GM21381 (cell line): ENCODE measurements at regions not wholly inside any gene's neighbourhood (a gene's known extent, or its start where the extent isn't known, plus 50 kb on each side); places are given as distances from the start of the nearest gene placed in this dataset.

Source experiments
- ATAC-seq: cut with Tn5 transposase; IDR thresholded peaks from one replicate; pipeline ENCODE4 v1.9.1; 2021; ENCODE audit warnings: mild to moderate bottlenecking, moderate library complexity; ENCODE audit not compliant: unreplicated experiment

DNA sequence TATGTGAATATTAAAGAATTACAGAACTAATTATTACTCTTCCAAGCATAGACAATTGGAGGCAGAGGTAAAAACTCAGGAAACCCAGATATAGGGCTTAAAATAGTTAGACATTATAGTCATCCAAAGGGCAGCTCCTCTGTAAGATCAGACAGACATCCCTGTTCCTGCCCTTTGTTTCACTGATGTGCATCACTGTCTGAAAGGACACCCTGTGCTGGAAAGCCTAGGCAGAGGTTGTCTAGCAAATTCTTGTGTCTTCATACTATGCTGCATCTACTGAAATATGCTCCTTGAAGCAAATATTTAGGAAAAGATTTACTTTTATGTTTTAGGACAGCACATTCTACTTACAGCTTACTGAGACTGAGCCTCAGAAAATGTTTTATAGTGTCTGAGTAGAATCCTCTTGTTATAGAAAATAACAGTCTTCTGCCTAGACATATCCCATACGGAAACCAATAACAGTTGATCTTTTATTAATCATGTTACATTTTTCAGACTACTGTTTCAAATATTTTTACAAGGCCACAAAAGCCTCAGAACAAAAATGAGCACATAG lies 977.3 kb upstream of the CDH2 start:
- no peak for ATAC-seq

DNA sequence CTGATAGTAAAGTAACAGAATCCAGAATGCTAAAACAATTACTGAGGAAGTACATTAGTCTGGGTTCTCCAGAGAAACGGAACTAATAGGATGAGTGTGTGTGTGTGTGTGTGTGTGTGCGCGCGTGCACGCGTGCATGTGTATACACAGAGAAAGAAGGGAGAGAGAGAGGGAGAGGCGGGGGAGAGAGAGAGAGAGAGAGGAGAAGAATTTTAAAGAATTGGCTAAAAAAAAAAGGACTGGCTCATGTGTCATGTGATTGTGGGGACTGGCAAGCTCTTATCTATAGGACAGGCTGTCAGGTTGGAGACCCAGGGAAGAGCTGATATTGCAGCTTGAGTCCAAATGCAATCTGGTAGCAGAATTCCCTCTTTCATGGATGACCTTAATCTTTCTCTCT lies 976.2 kb upstream of the CDH2 start:
- ATAC-seq: no peak

DNA sequence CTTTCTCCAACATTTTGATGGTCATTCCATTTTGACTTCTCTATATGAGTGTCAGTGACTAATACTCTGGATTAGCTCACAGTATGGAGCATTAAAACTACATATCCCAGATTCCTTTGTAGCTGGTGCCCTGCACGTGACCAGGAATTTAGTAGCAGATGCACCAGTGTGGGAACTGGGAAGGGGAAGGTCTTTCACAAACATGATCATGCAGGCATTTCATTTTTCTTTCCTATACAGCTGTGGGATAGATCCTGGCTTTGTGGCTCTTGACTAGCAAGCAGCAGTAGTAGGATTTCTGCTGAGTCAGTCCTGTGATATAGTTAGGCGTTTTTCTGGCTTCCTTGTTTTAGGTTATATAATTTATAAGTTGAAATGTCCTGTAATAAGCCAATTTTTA lies 971.0 kb upstream of the CDH2 start:
- ATAC-seq: no peak

DNA sequence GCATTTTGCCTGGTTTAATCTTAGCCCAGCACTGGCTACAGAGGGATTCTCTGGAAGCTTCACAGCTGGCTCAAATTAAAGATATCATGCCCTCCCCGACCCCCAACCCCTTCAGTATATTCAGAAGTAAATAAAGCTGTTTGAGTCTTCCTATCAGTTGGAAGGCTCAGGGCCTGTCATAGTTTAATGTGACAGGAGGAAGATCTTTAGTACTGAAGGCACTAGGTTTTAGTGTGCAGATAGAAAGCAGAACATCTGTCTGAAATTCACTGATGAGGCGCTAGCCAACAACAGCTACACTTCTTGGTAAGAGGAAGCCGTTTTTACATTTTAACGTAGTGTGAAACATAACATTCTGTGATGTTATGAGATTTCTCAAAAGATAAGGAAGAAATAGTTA lies 969.1 kb upstream of the CDH2 start:
- no peak for ATAC-seq

DNA sequence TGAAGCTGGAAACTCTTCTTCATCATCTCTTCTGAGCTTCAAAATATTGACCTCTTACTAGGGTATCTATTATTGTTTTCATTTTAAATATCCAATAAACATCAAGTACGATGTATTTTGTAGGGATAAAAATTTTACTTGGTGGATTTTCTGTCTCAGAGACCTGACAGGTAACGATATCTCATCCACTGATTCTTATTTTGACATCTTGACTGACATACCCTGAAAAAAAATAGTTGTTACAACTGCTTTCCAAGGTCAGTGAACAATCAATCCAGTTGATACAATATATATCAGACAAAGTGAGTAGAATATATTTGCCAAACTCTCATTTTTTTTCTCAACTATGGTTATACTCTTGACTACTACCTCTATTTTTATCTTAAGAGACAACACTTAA lies 963.7 kb upstream of the CDH2 start:
- ATAC-seq: no peak

DNA sequence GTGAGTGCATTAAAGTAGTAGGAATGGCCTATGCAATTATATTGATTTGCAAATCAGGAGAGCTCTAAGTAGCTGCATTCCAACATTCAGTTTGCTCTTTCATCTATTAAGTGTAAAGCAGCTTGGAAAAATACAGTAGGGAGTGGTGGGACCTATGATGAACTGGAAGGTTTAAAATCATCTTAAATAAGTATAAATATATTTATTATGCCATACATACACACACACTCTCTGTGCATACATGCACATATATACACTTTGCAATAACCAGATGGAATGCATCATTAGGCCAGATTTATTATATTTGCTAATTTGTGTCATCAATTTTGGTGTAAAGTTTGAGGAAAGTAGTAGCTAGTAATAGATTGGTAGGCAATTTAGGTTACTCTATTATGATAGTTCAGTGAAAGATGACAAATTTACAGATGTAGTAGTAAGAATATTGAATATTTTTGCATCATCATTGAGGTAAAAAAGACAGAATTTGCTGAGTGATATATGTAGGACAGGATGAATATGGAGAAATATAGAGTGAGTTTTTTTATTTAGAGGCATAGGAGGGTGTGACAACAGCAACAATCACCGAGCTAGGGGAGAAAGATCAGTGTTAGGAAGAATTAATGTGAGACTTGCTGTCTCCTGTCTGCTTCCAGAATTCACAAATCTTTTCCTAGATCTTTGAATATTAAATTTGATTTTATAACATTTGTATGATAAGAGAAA lies 961.0 kb upstream of the CDH2 start:
- ATAC-seq: no peak

DNA sequence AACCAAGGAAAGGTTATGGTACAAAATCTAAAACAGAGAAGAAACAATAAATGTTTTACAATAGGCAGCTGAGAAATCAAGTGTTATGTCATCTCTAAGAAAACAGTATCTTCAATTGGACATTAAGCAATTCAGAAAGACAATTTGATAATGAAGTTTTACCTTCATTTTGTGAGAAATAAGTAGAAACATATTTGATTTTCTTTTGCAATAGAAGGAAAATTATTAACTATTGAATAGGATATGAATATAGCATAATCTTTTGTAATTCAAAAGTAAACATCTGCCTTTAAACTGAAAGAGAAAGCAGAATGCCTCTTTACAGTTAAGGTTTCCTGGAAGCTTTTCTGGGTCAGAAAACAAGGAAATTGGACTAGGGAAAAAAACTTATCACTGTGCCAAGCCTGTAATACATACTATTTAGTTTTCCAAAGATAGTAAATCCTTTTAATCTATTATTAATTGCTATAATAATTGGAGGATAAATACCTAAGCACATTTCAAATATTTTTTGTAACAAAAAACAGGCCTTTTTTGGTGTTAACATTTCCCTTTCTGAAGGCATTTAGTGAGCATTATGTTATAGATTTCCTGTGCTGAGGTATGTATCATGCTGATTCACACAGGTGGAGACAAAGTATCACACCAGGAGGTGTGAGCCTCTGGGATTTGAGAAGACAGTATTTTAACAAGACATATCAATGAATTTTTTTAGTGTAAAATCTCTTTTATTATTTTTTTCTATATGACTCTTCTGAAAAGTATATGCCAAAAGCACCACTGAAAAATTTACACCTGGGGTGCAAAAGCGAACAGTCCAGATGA lies 947.0 kb upstream of the CDH2 start:
- ATAC-seq: no peak

DNA sequence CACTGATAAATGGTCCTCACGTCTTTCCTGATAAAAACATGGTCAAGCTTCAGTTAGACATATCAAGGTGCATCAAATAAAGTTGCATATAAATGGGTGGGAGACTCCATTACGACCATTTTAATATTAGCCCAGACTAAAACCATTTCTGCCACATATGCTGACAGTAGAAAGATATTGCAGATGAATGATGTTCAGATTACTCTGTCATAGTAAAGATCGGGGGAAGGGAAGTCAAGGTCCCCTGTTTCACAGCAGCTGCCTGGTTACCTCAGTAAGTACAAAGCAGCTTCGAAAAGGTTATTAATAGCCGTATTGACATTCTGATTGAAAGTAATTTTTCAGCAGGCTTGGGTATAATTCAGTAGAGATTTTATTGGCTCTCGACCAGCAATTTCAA lies 927.7 kb upstream of the CDH2 start:
- no peak for ATAC-seq

DNA sequence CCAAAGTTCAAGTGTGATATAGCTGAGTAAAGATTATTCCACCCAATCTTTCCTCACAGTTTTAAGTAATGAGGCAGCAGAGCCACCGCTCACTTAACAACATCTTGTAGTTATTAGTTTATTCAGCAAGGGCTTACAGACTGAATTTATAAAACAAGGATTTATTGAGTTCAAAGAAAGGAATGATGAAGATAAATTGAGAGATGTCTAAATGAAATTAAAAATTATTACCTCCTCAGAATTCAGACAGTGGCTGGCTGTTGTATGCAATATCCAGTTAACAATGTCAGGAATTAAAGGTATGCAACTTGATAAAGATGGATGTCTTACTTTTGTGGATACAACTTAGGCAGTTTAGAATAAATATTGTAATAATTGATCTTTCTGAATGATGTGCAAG lies 927.3 kb upstream of the CDH2 start:
- no peak for ATAC-seq

DNA sequence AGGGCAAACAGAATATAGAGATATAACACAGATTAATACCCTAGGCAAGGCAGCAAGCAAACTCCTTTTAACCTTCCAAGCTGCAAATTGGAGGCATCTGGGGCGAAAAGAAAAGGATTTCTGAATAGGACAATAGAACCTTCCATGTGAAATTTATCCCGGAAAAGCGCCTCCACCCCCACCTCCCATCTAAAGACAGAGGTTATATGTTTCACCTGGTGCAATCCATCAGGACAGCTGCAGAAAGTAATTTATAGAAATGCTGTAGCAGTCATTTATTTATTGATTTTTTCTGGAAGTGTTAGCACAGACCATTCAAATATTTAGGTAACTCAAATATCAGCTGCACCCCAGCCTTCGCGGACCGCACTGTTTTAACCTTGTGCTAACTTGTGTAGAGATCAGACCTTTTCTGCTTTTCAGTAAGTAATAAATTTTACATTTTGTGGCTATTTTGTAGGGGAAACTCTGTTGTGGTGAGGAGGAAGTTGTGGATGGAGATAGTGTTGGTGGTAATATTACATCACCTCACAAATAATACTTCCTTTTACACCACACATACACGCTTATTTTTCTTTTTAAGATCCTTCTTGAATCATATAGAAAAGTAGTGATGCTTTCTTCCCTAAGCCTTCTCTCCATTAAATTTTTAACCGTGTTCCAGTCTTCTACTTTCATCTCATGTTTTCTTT lies 919.3 kb upstream of the CDH2 start:
- ATAC-seq: no peak

DNA sequence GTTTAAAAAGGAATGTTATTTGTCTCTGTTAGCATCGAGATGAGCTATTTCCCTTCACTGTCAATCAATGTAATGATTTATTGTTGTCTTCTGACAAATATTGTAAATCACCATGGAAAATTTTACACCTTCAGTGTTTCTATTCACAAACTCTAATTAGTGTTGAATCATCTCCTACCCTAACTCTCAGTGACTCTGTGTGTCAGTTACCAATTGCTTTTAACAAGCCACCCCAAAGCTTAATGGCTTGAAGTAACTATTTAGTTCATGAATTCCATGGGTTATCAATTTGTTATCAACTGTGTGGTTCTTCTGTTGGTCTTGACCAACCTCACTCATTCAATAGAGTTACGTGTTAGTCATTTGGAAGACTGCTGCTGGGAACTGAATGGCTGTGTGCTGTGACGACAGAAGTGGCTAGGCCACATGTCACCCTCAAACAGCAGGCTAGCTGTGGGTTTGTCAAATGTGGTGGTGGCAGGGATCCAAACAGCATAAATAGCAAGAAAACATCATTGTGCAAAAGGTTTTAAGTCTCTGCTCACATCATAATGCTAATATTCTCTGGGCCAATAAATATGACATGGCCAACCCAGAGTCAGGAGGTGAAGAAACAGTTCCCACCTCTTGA lies 910.8 kb upstream of the CDH2 start:
- ATAC-seq: no peak

DNA sequence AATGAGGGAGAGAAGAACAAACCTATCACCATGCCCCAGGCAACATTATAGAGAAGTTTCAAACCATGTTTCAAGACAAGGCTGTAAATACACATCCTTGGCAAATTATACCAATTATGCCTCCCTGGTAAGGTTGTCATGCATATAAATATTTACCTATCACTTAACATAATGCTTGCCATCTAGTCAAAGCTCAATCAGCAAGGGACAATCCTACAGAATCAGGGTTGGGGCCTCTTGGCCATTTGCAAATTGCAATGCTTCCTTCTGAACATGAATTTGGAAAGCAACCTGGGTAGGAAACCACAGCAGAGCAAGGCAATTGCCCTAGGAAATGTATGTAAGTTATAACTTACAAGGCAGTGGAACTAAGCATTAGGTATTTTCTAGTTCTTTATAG lies 907.2 kb upstream of the CDH2 start:
- no peak for ATAC-seq

DNA sequence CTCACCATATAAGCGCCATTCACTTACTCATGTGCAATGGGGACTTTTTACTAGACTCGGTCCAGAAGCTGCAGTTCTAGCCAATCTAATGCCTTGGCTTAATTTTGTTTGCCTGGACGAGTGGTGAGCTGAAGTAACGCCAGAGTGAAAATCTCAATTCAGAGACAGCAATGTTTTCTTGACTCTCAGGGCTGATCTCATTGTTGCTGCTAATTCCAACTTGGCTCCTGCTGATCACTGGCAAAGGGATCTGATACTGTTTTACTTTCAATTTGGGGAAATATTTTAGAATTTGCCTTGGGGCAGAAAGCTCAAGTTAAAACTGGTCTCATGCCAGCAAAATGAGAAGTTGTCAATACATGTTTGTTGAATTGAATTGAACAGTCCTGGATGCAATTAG lies 906.6 kb upstream of the CDH2 start:
- ATAC-seq: no peak

DNA sequence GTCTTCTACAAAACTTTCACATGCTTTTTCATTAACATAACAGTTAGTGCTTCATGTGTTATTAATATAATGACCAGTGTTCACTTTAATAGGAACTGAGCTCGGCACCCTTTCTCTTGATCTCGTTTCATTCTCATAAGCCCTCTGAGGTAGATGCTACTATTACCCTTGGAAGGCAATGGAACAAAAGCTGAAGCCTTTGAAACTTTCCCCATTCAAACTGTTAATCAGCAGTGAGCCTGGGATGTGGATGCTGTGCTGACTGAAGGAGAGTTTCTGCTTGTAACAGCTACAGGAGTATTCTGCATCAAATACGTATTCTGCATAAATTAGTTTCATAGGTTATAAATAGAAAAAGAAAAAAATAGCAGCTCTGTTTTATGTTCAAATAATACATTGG lies 904.0 kb upstream of the CDH2 start:
- ATAC-seq: no peak

DNA sequence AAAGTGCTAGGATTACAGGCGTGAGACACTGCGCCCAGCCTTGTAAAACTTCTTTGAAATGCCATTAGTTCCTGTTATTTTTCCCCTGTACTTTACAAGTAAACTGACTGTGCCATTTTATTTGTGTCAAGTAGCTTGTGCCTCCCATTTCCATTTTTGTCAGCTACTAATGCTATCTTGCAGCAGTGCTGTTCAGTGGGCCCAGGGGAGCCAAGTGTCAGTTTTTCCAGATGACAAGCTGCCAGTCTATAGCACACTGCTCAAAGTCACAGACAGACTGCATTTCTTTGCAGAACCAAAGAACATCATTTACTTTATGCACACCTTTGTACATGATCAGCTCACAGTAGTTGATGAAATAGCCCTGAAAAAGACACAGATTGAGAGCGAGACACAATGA lies 901.3 kb upstream of the CDH2 start:
- no peak for ATAC-seq

DNA sequence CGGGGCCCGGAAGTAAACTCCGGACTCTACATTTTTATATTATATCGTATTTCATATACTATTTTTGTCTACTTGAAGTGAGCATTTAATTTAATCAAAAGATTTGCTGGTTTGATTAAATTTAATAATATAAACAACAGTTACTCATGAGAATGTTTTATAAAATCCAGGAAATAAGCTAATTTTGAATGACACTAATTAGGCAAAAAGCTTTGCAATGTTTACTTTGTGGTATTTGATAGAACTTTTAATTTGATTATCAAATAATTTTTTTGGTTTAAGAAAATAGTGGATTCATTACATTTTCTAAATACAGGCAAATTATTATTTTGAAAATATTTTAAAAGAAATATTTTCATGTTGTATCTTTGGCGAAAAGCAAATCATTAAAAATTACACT lies 900.4 kb upstream of the CDH2 start:
- no peak for ATAC-seq

DNA sequence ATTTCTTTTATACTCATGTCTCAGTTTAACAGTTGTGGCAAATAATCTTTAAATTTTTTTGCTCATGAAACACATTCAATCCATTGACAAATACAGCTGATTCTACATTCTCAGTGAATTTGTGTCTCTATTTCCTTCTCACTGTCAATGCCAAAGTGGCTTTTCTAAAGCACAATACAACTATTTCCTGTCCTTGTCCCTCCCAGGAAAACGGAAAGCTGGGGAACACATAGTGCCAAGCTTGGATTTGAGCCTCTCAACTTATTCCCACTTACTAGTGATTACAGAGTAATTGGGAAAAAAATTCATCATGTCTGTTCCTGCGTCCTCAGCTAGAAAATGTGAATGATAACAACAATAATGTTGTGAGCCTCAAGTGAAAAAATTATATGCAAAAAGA lies 899.7 kb upstream of the CDH2 start:
- no peak for ATAC-seq

DNA sequence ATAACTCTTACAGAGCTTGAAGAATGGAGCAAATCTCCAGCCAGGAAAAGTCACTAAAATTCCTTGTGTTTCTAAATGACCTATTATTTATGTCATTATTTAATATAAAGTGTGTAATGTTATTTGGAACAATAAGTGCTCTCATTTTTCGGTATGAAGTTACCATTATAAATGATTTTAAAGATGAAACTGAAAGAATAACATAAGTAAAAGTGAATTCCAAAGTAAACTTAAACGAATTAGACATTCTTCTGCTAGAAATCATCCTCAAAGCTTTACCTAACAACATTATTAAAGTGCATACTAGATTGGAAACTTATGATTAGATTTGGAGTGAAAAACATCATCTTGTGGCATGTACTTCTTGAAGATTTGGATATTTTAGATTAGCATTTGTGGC lies 897.2 kb upstream of the CDH2 start:
- no peak for ATAC-seq

DNA sequence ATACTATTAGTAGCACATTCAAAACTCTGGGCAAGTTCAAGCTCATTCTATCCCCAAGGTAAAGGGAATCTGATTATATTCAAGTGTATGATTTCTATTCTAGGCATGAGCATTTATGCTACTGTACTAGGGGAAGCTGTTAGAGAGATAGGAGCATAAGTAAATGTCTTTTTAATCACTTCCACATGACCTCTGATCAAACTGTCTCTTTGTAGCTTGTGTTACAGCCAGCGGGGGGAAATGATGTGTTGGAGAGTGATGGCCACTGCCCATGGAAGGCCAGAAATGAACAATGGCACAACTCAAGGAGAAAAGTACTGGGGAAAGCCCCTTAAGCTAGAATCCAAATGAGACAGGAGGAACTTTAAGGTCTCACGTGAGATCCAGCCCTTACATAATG lies 894.9 kb upstream of the CDH2 start:
- no peak for ATAC-seq

DNA sequence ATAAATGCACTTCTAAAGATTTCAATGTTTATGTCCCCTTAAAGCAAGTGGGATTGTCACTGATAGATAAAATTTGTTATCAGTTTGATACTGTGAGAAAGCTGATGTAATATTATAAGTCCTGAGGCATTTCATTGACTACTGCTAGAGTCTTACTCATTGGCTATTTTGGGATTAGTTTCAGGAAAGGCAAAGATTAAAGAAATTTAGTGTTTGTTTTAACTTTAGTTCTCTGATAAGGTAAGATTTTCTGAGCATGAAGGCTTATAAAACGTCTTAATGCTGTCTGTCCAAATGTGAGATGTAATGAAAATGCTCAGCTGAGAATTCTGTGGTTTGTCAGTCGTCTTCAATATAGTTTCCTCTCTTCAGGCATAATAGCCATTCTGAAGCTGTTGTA lies 886.4 kb upstream of the CDH2 start:
- no peak for ATAC-seq

DNA sequence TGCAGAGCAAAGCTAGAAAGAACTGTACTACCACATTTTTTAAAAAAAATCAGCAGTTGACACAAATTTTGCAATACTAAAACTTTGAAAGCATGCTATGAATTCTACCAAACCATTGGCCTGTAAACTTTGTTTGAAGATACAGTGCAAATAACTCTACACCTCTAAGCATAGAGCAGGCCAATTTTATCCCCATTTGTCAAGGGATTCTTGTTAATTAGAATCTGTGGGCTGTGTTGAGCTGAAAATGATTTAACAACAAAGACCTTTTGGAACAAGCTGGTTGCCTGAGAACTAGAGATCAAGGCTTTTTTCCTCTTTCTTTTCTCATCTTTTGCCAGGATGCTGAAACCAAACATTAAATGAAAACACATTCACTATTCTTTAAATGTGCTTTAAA lies 886.0 kb upstream of the CDH2 start:
- no peak for ATAC-seq
